Osteocyte (in vitro differentiated cells): ENCODE measurements at regions not wholly inside any gene's neighbourhood (a gene's known extent, or its start where the extent isn't known, plus 50 kb on each side); places are given as distances from the start of the nearest gene placed in this dataset.
A peak's percentile ranks its signal among the peaks of the same experiment; 100 is the strongest.
"Not testable (repeated sequence)": the region's sequence is repeated elsewhere in the genome, so short reads cannot be mapped to it uniquely, and the experiment has no call there.

Experiments
- DNase-seq: peaks from one replicate; pipeline ENCODE4 v3.0.0; 2021; ENCODE audit warnings: mixed read lengths; ENCODE audit not compliant: unreplicated experiment; ENCODE audit errors: extremely low spot score
- H3K27ac Mint-ChIP-seq: one replicate; pipeline ENCODE4 v1.8.0; 2021; ENCODE audit warnings: mild to moderate bottlenecking, mixed read lengths; ENCODE audit not compliant: unreplicated experiment
- H3K27me3 Mint-ChIP-seq: one replicate; pipeline ENCODE4 v1.8.0; 2021; ENCODE audit warnings: mixed read lengths; ENCODE audit not compliant: unreplicated experiment
- H3K36me3 Mint-ChIP-seq: one replicate; pipeline ENCODE4 v1.8.0; 2021; ENCODE audit warnings: mixed read lengths; ENCODE audit not compliant: unreplicated experiment
- H3K4me1 Mint-ChIP-seq: one replicate; pipeline ENCODE4 v1.8.0; 2021; ENCODE audit warnings: mixed read lengths; ENCODE audit not compliant: unreplicated experiment
- H3K4me3 Mint-ChIP-seq: one replicate; pipeline ENCODE4 v1.8.0; 2021; ENCODE audit warnings: mild to moderate bottlenecking, moderate library complexity, mixed read lengths; ENCODE audit not compliant: unreplicated experiment
- H3K9me3 Mint-ChIP-seq: one replicate; pipeline ENCODE4 v1.8.0; 2021; ENCODE audit warnings: mixed read lengths; ENCODE audit not compliant: unreplicated experiment
- TF ChIP-seq, protein P1 (sequence below): fragments of 200-600 bp; sonication (generic); IDR thresholded peaks from 2 replicates; pipeline ENCODE4 v1.5.0; 2021; ENCODE audit warnings: antibody characterized with exemption, mild to moderate bottlenecking, moderate library complexity

DNA sequence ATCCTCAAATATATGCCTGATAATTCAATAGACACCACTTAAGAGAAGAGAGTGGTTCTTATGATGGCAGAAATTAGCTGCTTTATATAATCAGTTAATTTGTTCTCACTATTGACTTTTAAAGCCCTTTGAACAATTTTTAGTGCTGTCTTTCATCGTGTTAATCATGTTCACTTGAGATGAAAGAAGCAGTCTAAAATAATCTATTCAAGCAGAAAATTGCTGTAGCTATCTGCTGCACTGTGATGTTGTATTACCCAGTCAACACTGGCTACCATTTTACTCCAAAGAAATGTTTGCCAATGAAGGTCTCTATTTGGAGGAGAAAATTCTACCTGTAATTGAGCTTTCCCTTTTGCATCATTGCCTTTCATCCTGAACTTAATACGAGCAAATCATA, 459.8 kb upstream of the FSIP2 start:
- Mint-ChIP-seq H3K4me3 (no peak overlapping the region), H3K4me1 (no peaks in the 10 kb centered on the region), H3K36me3 (no peaks in the 10 kb centered on the region), H3K27me3 (peaks cover 8% of the 10 kb centered on the region), H3K27ac (no peak overlapping the region), H3K9me3 (no peaks in the 10 kb centered on the region)
- no peak for DNase-seq
- TF ChIP-seq, protein P1, sequence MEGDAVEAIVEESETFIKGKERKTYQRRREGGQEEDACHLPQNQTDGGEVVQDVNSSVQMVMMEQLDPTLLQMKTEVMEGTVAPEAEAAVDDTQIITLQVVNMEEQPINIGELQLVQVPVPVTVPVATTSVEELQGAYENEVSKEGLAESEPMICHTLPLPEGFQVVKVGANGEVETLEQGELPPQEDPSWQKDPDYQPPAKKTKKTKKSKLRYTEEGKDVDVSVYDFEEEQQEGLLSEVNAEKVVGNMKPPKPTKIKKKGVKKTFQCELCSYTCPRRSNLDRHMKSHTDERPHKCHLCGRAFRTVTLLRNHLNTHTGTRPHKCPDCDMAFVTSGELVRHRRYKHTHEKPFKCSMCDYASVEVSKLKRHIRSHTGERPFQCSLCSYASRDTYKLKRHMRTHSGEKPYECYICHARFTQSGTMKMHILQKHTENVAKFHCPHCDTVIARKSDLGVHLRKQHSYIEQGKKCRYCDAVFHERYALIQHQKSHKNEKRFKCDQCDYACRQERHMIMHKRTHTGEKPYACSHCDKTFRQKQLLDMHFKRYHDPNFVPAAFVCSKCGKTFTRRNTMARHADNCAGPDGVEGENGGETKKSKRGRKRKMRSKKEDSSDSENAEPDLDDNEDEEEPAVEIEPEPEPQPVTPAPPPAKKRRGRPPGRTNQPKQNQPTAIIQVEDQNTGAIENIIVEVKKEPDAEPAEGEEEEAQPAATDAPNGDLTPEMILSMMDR: no peak

DNA sequence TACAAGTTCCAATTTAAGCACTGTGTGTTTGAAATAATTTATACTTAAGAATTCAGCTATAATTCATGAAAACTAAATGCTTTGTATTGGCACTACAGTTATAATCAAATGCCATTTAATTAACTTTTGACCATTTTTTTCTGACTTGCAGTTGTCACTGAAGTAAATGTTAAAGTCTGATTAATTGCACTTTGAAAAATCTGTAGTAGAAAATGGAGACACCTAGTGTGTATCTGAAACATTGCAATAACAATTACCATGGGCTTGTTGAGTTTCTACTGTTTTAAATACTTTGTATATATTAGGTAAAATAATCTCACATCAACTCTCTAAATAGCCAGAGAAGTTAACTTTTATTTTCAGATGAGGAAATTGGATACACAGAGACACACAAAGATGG, 458.6 kb upstream of the FSIP2 start:
- no peaks in the 10 kb centered on the region for H3K36me3 Mint-ChIP-seq
- H3K4me3 Mint-ChIP-seq: no peak overlapping the region
- no peak overlapping the region for H3K27ac Mint-ChIP-seq
- H3K4me1 Mint-ChIP-seq: no peaks in the 10 kb centered on the region
- peaks cover 13% of the 10 kb centered on the region for H3K27me3 Mint-ChIP-seq
- DNase-seq: no peak
- no peaks in the 10 kb centered on the region for H3K9me3 Mint-ChIP-seq
- TF ChIP-seq, protein P1: peak; percentile 54

DNA sequence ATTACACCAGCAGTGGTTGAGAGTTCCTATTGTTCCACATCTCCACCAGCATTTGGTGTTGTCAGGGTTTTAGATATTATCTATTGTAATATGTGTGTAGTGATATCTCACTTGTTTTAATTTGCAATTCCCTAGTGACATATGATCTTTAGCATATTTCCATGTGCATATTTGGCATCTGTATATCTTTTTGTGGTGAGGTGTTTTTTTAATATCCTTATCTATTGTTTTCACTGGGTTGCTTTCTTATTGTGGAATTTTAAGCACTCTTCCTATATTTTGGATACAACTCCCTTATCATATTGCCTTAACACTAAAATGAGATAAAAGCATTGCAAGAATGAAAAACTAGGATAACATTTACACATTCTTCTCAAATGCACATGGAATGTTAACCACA, 453.9 kb upstream of the FSIP2 start:
- TF ChIP-seq, protein P1: no peak
- no peak for DNase-seq
- Mint-ChIP-seq H3K4me1 (no peaks in the 10 kb centered on the region), H3K27me3 (peaks cover 16% of the 10 kb centered on the region), H3K4me3 (no peak overlapping the region), H3K36me3 (no peaks in the 10 kb centered on the region), H3K9me3 (no peaks in the 10 kb centered on the region), H3K27ac (no peak overlapping the region)

DNA sequence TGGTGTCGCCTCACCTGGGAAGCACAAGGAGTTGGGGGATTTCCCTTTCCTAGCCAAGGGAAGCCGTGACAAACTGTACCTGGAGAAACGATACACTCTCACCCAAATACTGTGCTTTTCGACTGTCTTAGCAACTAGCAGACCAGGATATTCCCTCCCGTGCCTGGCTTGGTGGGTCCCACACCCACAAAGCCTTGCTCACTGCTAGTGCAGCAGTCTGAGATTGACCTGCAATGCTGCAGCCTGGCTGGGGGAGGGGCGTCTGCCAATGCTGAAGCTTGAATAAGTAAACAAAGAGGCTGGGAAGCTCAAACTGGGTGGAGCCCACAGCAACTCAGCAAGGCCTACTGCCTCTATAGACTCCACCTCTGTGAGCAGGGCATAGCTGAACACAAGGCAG, 448.6 kb upstream of the FSIP2 start:
- H3K27ac Mint-ChIP-seq, H3K4me1 Mint-ChIP-seq, H3K4me3 Mint-ChIP-seq, H3K9me3 Mint-ChIP-seq, DNase-seq, H3K36me3 Mint-ChIP-seq: not testable (repeated sequence)
- peaks cover 20% of the 10 kb centered on the region for H3K27me3 Mint-ChIP-seq

DNA sequence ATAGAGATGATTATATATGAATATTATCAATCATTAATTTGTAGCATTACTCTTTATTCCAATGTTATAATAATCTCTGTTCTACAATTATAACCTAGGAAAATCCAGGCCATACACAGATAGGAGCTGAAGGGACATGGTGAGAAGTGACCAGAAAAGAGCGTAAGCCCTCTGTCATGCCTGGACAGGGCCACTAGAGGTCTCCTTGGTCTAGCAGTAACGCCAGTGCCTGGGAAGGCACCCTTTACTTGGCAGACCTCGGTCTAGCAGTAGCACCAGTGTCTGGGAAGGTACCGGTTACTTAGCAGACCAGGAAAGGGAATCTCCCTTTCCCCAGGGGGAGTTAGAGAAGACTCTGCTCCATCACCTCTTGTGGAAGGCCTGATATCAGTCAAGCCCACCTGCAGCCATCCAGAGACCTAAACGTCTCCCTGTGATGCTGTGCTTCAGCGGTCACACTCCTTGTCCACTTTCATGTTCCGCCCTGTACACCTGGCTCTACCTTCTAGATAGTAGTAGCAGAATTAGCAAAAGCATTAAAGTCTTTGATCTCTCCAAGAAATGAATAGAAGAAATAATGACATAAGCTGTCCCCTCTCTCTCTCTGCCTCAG, 447.5 kb upstream of the FSIP2 start:
- Mint-ChIP-seq H3K4me3 (no peak overlapping the region), H3K4me1 (no peaks in the 10 kb centered on the region), H3K9me3 (no peaks in the 10 kb centered on the region), H3K27ac (no peak overlapping the region), H3K27me3 (peaks cover 27% of the 10 kb centered on the region), H3K36me3 (no peaks in the 10 kb centered on the region)
- TF ChIP-seq, protein P1: peak; percentile 83
- DNase-seq: no peak

DNA sequence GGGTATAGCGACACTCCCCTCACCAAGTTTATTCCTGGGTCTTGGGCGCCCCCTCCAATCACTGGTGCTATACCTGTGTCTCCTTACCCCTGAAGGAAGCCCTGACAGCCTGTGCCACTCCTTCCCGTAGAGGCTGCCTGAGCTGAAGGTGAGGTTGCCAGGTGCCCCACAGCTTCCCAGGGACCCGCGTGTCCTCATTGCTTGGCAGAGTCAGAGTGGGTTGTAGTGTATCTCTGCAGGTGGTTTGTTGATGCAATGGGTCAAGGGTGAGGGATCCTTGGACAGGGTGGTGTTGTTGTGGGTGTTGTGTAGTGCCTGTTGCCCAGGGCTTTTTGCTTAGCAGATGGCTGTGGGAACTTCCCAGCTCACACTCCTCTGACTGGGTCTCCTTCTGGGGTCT, 438.7 kb upstream of the FSIP2 start:
- Mint-ChIP-seq H3K27ac (no peak overlapping the region), H3K9me3 (no peaks in the 10 kb centered on the region), H3K36me3 (no peaks in the 10 kb centered on the region), H3K27me3 (peaks cover 19% of the 10 kb centered on the region), H3K4me1 (no peaks in the 10 kb centered on the region), H3K4me3 (no peak overlapping the region)
- DNase-seq: no peak
- TF ChIP-seq, protein P1: no peak
